SK-N-SH (cell line): ENCODE measurements at regions not wholly inside any gene's neighbourhood (a gene's known extent, or its start where the extent isn't known, plus 50 kb on each side); places are given as distances from the start of the nearest gene placed in this dataset.

Source experiments
- CTCF ChIA-PET: fragments of 300-600, 350-600 bp; formaldehyde crosslinking; extraction: SDS; loops from one replicate; lab custom pipeline; 2021; lab: Yijun Ruan, JAX
- POLR2A ChIA-PET: fragments of 350-600 bp; sonication (Branson Sonifier 250); formaldehyde crosslinking; extraction: SDS; loops from one replicate; lab custom pipeline; 2020; ENCODE audit warnings: antibody characterized with exemption, inconsistent platforms; lab: Yijun Ruan, JAX
- DNase-seq: peaks from one replicate; pipeline ENCODE4 v3.0.0; 2012
- H2AFZ ChIP-seq: fragments of 200-600 bp; sonication (generic); 2 replicates; pipeline ENCODE4 v1.8.1; 2016; ENCODE audit warnings: antibody characterized with exemption, mild to moderate bottlenecking, low read depth
- H3F3A ChIP-seq: fragments of 200-600 bp; sonication (generic); replicated peaks from 2 replicates; pipeline ENCODE3; 2016; ENCODE audit warnings: antibody characterized with exemption, mild to moderate bottlenecking; ENCODE audit not compliant: insufficient read depth
- H3K27ac ChIP-seq, 2 experiments: fragments of 200-500 bp in 1 of 2; fragments of 200-600 bp in 1 of 2; sonication (Bioruptor generic) in 1 of 2; sonication (generic), shearing (Covaris generic) in 1 of 2; 2 replicates each; pipeline versions ENCODE4 v1.5.1 to v1.6.1; 2014 to 2016; ENCODE audit warnings: low read depth in 2 of 2, inconsistent platforms in 1 of 2, low read length in 1 of 2, mild to moderate bottlenecking in 1 of 2, mixed read lengths in 1 of 2
- H3K27me3 ChIP-seq: fragments of 200-600 bp; sonication (generic), shearing (Covaris generic); 2 replicates; pipeline ENCODE4 v1.6.1; 2016; ENCODE audit warnings: mixed run types; ENCODE audit not compliant: insufficient read depth
- H3K36me3 ChIP-seq, 2 experiments: fragments of 200-500 bp in 1 of 2; fragments of 200-600 bp in 1 of 2; sonication (Bioruptor generic) in 1 of 2; sonication (generic) in 1 of 2; replicated peaks in 1 of 2; 2 replicates each; pipeline versions ENCODE3 to v1.5.1; 2014 to 2016; ENCODE audit warnings: low read length in 1 of 2, mild to moderate bottlenecking in 1 of 2; ENCODE audit not compliant: insufficient read depth in 2 of 2, control insufficient read depth in 1 of 2
- H3K4me1 ChIP-seq, 2 experiments: fragments of 200-500 bp in 1 of 2; fragments of 200-600 bp in 1 of 2; sonication (Bioruptor generic) in 1 of 2; sonication (generic), shearing (Covaris generic) in 1 of 2; 2 replicates each; pipeline versions ENCODE4 v1.5.1 to v1.6.1; 2014 to 2016; ENCODE audit warnings: low read depth in 1 of 2, low read length in 1 of 2, mixed run types in 1 of 2; ENCODE audit not compliant: insufficient read depth in 2 of 2, control insufficient read depth in 1 of 2
- H3K4me2 ChIP-seq: fragments of 200-600 bp; sonication (generic), shearing (Covaris generic); 2 replicates; pipeline ENCODE4 v1.6.1; 2017; ENCODE audit warnings: mixed run types
- H3K4me3 ChIP-seq, 2 experiments: fragments of 200-500 bp in 1 of 2; fragments of 200-600 bp in 1 of 2; sonication (Bioruptor generic) in 1 of 2; sonication (generic), shearing (Covaris generic) in 1 of 2; 2 replicates each; pipeline versions ENCODE4 v1.5.1 to v1.8.1; 2014 to 2016; ENCODE audit warnings: low read depth in 2 of 2, inconsistent platforms in 1 of 2, low read length in 1 of 2, mild to moderate bottlenecking in 1 of 2, mixed read lengths in 1 of 2, moderate library complexity in 1 of 2
- H3K79me2 ChIP-seq: fragments of 200-600 bp; sonication (generic); 2 replicates; pipeline ENCODE4 v1.8.1; 2017; ENCODE audit warnings: mild to moderate bottlenecking; ENCODE audit not compliant: insufficient read depth
- H3K9ac ChIP-seq: fragments of 200-600 bp; sonication (generic); 2 replicates; pipeline ENCODE4 v1.6.1; 2017; ENCODE audit warnings: mixed run types
- H3K9me2 ChIP-seq: fragments of 200-600 bp; sonication (generic); 2 replicates; pipeline ENCODE4 v1.6.1; 2017; ENCODE audit warnings: mixed run types
- H3K9me3 ChIP-seq: fragments of 200-600 bp; sonication (generic); 2 replicates; pipeline ENCODE4 v1.6.1; 2017; ENCODE audit warnings: mixed run types, mild to moderate bottlenecking, moderate library complexity
- H4K20me1 ChIP-seq: fragments of 200-600 bp; sonication (generic); 2 replicates; pipeline ENCODE4 v1.6.1; 2017; ENCODE audit warnings: mild to moderate bottlenecking, mixed run types; ENCODE audit not compliant: insufficient read depth
- EP300 ChIP-seq, 2 experiments: IDR thresholded peaks; 2 replicates each; pipeline versions ENCODE4 v1.4.0 to v1.6.1; 2012; ENCODE audit warnings: borderline replicate concordance in 1 of 2, low read depth in 1 of 2, low read length in 1 of 2
- FOSL2 ChIP-seq: IDR thresholded peaks from 2 replicates; pipeline ENCODE4 v1.4.0; 2012; ENCODE audit warnings: low read depth, mild to moderate bottlenecking, moderate library complexity, borderline replicate concordance
- GATA2 ChIP-seq: sonication (generic); formaldehyde crosslinking; IDR thresholded peaks from 2 replicates; pipeline ENCODE4 v1.5.0; 2020; ENCODE audit warnings: mild to moderate bottlenecking, missing genetic modification reagents
- JUND ChIP-seq: IDR thresholded peaks from 2 replicates; pipeline ENCODE4 v1.4.0; 2012
- MAX ChIP-seq: IDR thresholded peaks from 2 replicates; pipeline ENCODE4 v1.4.0; 2012; ENCODE audit warnings: low read depth
- NRF1 ChIP-seq: IDR thresholded peaks from 2 replicates; pipeline ENCODE4 v1.6.1; 2012; ENCODE audit warnings: low read depth, mild to moderate bottlenecking, low read length
- RAD21 ChIP-seq: IDR thresholded peaks from 2 replicates; pipeline ENCODE4 v1.6.1; 2012; ENCODE audit warnings: mild to moderate bottlenecking, low read length
- TAF1 ChIP-seq: IDR thresholded peaks from 2 replicates; pipeline ENCODE4 v1.6.1; 2012; ENCODE audit warnings: low read depth, mild to moderate bottlenecking, low read length, moderate library complexity, borderline replicate concordance
- TCF12 ChIP-seq: IDR thresholded peaks from 2 replicates; pipeline ENCODE4 v1.4.0; 2012
- YY1 ChIP-seq: IDR thresholded peaks from 2 replicates; pipeline ENCODE4 v1.4.0; 2012; ENCODE audit warnings: low read depth, mild to moderate bottlenecking
- WGBS: methylation state at CpG from one replicate; pipeline ENCODE4 v1.1.6; 2017; ENCODE audit warnings: low lambda C conversion rate; 5-methylcytosine and 5-hydroxymethylcytosine counted together
- TF ChIP-seq, protein P1 (sequence below): fragments of 150-350 bp; IDR thresholded peaks from 2 replicates; pipeline ENCODE4 v1.6.1; 2016; ENCODE audit warnings: mild to moderate bottlenecking, low read depth, low read length

DNA sequence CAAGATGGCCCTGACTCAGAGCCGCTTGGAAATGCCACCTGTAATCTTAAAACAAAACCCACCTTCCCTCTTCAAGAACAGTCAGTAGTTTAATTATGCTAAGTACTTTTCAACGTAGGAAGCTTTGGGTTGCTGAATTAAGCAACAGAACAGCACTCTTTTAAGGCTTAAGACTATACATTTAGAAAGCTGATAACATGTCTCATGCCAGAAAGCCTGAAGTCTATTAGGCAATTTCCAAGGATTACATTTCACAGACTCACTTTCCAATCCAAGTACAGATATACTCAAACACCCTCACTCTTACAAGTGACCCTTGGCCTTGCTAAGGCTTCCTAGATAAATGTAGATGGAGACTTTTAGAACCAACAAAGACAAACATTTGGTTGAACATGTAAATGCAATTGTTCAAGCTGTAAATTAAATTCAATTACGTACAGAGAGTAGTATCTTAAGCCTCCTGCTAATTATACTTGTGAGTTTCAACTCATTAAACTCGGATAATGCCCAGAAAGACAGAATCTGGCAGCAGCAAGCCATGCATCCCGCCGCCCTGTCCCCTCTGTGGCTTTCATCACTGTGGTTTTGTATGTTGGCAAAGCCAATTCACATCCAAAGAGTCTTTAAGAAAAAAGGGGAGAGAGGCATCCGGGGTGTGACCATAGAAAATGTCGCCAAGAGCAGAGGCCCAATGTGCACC, 283.1 kb upstream of the NRP1 start:
- no peaks in the 10 kb centered on the region for H3F3A ChIP-seq
- 72% methylated on average over 8 of the region's 8 CpGs for whole genome bisulfite sequencing
- H3K4me1 ChIP-seq = no peaks in the 10 kb centered on the region; a peak in 1 of 4 replicates
- CTCF ChIA-PET = interaction anchor here (1.0 kb wide), 1 partner anchor 10 kb away, joined by 3 read pairs; no protein-coding TSS in a partner anchor
- no peak overlapping the region for H2AFZ ChIP-seq
- TF ChIP-seq TAF1 (no peak), EP300 (IDR thresholded peaks at IDR 0.05; ENCODE audit: borderline replicate concordance in 1 of 2, low read depth in 1 of 2, low read length in 1 of 2) (no peak), RAD21 (no peak), MAX (no peak), JUND (no peak), NRF1 (no peak)
- TF ChIP-seq, protein P1, sequence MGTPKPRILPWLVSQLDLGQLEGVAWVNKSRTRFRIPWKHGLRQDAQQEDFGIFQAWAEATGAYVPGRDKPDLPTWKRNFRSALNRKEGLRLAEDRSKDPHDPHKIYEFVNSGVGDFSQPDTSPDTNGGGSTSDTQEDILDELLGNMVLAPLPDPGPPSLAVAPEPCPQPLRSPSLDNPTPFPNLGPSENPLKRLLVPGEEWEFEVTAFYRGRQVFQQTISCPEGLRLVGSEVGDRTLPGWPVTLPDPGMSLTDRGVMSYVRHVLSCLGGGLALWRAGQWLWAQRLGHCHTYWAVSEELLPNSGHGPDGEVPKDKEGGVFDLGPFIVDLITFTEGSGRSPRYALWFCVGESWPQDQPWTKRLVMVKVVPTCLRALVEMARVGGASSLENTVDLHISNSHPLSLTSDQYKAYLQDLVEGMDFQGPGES = no peak
- H3K9me2 ChIP-seq = no peaks in the 10 kb centered on the region
- H3K4me3 ChIP-seq = no peak overlapping the region
- H3K27me3 ChIP-seq = no peaks in the 10 kb centered on the region
- no peak for DNase-seq
- H3K4me2 ChIP-seq = no peak overlapping the region
- no peaks in the 10 kb centered on the region for H4K20me1 ChIP-seq
- H3K79me2 ChIP-seq = no peaks in the 10 kb centered on the region
- H3K9ac ChIP-seq = no peak overlapping the region
- H3K36me3 ChIP-seq = no peaks in the 10 kb centered on the region
- no peak overlapping the region for H3K27ac ChIP-seq
- no peaks in the 10 kb centered on the region for H3K9me3 ChIP-seq
- POLR2A ChIA-PET = no interaction called here

- WGBS = 45% methylated on average over 1 of the region's 1 CpG
- no peak overlapping the region for H3K4me2 ChIP-seq
- POLR2A ChIA-PET = no interaction called here
Measured at GRCh38 chr10:33616956-33617355, 282.5 kb upstream of the NRP1 start.

More at GRCh38 chr10:33616956-33617355, 282.5 kb upstream of the NRP1 start:
- no peaks in the 10 kb centered on the region for H3K9me2 ChIP-seq
- no peak overlapping the region for H3K4me3 ChIP-seq
- CTCF ChIA-PET = interaction anchor here (1.0 kb wide), 1 partner anchor 9 kb away, joined by 3 read pairs; no protein-coding TSS in a partner anchor
- H3K27me3 ChIP-seq = no peaks in the 10 kb centered on the region
- H3K9me3 ChIP-seq = no peaks in the 10 kb centered on the region
- no peaks in the 10 kb centered on the region for H4K20me1 ChIP-seq
- no peak for DNase-seq
- H3K79me2 ChIP-seq = no peaks in the 10 kb centered on the region
- no peaks in the 10 kb centered on the region; a peak in 1 of 4 replicates for H3K4me1 ChIP-seq
- TF ChIP-seq TCF12 (no peak), YY1 (no peak), GATA2 (CRISPR knock-in tag) (no peak), FOSL2 (no peak), RAD21 (no peak)
- TF ChIP-seq, protein P1 = no peak
- TF ChIP-seq, all 33 proteins: peak for 0
- Histone ChIP-seq H3K27ac (no peak overlapping the region), H2AFZ (no peak overlapping the region), H3K36me3 (no peaks in the 10 kb centered on the region), H3F3A (no peaks in the 10 kb centered on the region), H3K9ac (no peak overlapping the region)
